ENCODE measurements at regions not wholly inside any gene's neighbourhood (a gene's known extent, or its start where the extent isn't known, plus 50 kb on each side); places are given as distances from the start of the nearest gene placed in this dataset.
"Not testable (repeated sequence)": the region's sequence is repeated elsewhere in the genome, so short reads cannot be mapped to it uniquely, and the experiment has no call there.

GRCh38 chr3:83218383-83219200 is 1457.1 kb upstream of the GBE1 start (continued):
- TF ChIP-seq PATZ1 (CRISPR knock-in tag; IDR thresholded peaks at IDR 0.05; ENCODE audit: borderline replicate concordance) = no peak
- TF ChIP-seq TCF4 (CRISPR knock-in tag; IDR thresholded peaks at IDR 0.05; ENCODE audit: borderline replicate concordance) = no peak
- no peak for TF ChIP-seq CSRNP3 (CRISPR knock-in tag; IDR thresholded peaks at IDR 0.05)
- no peak for TF ChIP-seq BACH2 (CRISPR knock-in tag; IDR thresholded peaks at IDR 0.05; ENCODE audit: borderline replicate concordance)
- TF ChIP-seq ESRRG (CRISPR knock-in tag; IDR thresholded peaks at IDR 0.05) = no peak
- TF ChIP-seq OSR1 (CRISPR knock-in tag; IDR thresholded peaks at IDR 0.05) = no peak
- TF ChIP-seq ZNF70 (CRISPR knock-in tag; IDR thresholded peaks at IDR 0.05) = no peak
- TF ChIP-seq GLIS3 (CRISPR knock-in tag; IDR thresholded peaks at IDR 0.05) = no peak
- no peak for TF ChIP-seq ISL1 (CRISPR knock-in tag; IDR thresholded peaks at IDR 0.05)
- no peak for TF ChIP-seq ZC3H10 (CRISPR knock-in tag; IDR thresholded peaks at IDR 0.05)
- TF ChIP-seq SNAI2 (CRISPR knock-in tag; IDR thresholded peaks at IDR 0.05) = no peak
- TF ChIP-seq ZNF8 (CRISPR knock-in tag; IDR thresholded peaks at IDR 0.05) = no peak

GRCh38 chr3:83217595-83218118 is 1456.2 kb upstream of the GBE1 start:
- not testable (repeated sequence) for ATAC-seq

GRCh38 chr3:83216919-83217594 is 1455.6 kb upstream of the GBE1 start:
- no peak; the same call in 1 of the 3 replicates for ATAC-seq

More at GRCh38 chr3:83216919-83217594, 1455.6 kb upstream of the GBE1 start:
- no peak for TF ChIP-seq ZNF8 (CRISPR knock-in tag; IDR thresholded peaks at IDR 0.05)
- no peak for TF ChIP-seq ESRRG (CRISPR knock-in tag; IDR thresholded peaks at IDR 0.05)
- no peak for TF ChIP-seq BACH2 (CRISPR knock-in tag; IDR thresholded peaks at IDR 0.05; ENCODE audit: borderline replicate concordance)
- TF ChIP-seq PATZ1 (CRISPR knock-in tag; IDR thresholded peaks at IDR 0.05; ENCODE audit: borderline replicate concordance) = no peak
- TF ChIP-seq ZFP3 (CRISPR knock-in tag; IDR thresholded peaks at IDR 0.05) = no peak
- no peak for TF ChIP-seq ARNTL (CRISPR knock-in tag; IDR thresholded peaks at IDR 0.05; ENCODE audit: borderline replicate concordance, low read depth)
- TF ChIP-seq ZNF565 (CRISPR knock-in tag; conservative IDR thresholded peaks at IDR 0.05; ENCODE audit: low read depth) = no peak
- TF ChIP-seq CSRNP3 (CRISPR knock-in tag; IDR thresholded peaks at IDR 0.05) = no peak
- no peak for TF ChIP-seq POU6F1 (CRISPR knock-in tag; IDR thresholded peaks at IDR 0.05; ENCODE audit: borderline replicate concordance, low read depth)
- no peak for TF ChIP-seq CSDC2 (CRISPR knock-in tag; IDR thresholded peaks at IDR 0.05)
- TF ChIP-seq OSR1 (CRISPR knock-in tag; IDR thresholded peaks at IDR 0.05) = no peak
- no peak for TF ChIP-seq TOX (CRISPR knock-in tag; IDR thresholded peaks at IDR 0.05; ENCODE audit: borderline replicate concordance)
